ENCODE measurements at regions not wholly inside any gene's neighbourhood (a gene's known extent, or its start where the extent isn't known, plus 50 kb on each side); places are given as distances from the start of the nearest gene placed in this dataset.

DNA sequence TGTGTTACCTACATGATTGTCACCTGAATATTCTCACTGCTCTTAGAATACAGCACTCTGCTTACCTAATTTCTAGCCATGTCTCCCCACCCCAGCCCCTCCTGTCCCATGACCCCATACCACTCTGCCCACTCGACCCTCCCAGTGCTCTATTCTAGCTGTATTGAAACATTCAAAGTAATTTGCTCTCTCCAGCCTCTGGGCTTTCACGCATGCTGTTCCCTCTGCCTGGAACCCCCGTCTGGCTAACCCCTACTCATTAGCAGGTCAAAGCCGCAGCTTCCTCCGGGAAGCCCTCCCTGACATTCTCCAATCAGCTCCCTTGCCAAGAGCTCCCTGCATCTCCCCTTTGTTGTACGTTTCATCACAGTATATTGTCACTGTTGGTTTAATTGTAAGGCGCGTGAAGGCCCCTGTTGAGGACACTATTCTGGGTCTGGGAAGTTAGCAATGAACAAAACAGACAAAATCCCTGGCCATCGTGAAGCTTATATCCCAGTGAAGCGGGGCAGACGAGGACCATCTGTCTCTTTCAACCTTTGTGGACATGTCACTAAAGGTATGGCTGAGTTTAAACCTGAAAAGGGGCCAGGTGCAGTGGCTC is 72.3 kb upstream of the LHX1 start (continued):
- TF ChIP-seq GTF2F1 (IDR thresholded peaks at IDR 0.05; ENCODE audit: borderline replicate concordance, low read depth, low read length) = no peak
- no peak for TF ChIP-seq CHD2 (IDR thresholded peaks at IDR 0.05; ENCODE audit: low read length)
- no peak for TF ChIP-seq TBP (IDR thresholded peaks at IDR 0.05; ENCODE audit: low read depth, low read length)
